K562 (cell line): ENCODE measurements at regions not wholly inside any gene's neighbourhood (a gene's known extent, or its start where the extent isn't known, plus 50 kb on each side); places are given as distances from the start of the nearest gene placed in this dataset.

Experiments used
- ATAC-seq: fragments of 200-7000 bp; cut with Tn5 transposase; 3 replicates; pipeline ENCODE4 v1.9.1; 2020; ENCODE audit warnings: moderate library complexity
- BruUV-seq: library from RNA; stranded (reverse); fragments of 400-500 nt; replicated peaks from 2 replicates; lab custom pipeline; 2021; lab: Mats Ljungman, UMichigan
- CTCF ChIA-PET: fragments of 300-600 bp; formaldehyde crosslinking; extraction: SDS; loops from one replicate; lab custom pipeline; 2021; ENCODE audit warnings: low intra/inter-chr PET ratio; lab: Yijun Ruan, JAX
- POLR2A ChIA-PET: fragments of 300-600, 350-650 bp; sonication (Branson Sonifier 250); formaldehyde crosslinking; extraction: SDS; loops from one replicate; lab custom pipeline; 2021; ENCODE audit warnings: antibody characterized with exemption, inconsistent platforms; lab: Yijun Ruan, JAX
- DNase-seq, 4 experiments: peaks; one replicate each; pipeline versions ENCODE4 v3.0.0 to v3.0.0-alpha.2; 2011 to 2018; ENCODE audit warnings: low spot score in 3 of 4, mixed read lengths in 3 of 4; ENCODE audit errors: extremely low read depth in 1 of 4
- FAIRE-seq: peaks from 2 replicates; lab custom pipeline; 2011; peaks lifted over from hg19 to GRCh38; lab: Jason Lieb, UNC
- H2AFZ ChIP-seq: 2 replicates; pipeline ENCODE4 v1.6.0; 2011; ENCODE audit warnings: low read depth, low read length, control low read depth, inconsistent platforms
- H3K27ac ChIP-seq: fragments of 200-600 bp; 3 replicates; pipeline ENCODE4 v1.8.0; 2011; ENCODE audit warnings: low read depth, mild to moderate bottlenecking, control low read depth, inconsistent platforms, low read length, moderate library complexity, mixed read lengths; ENCODE audit errors: extremely low read depth
- H3K27me3 ChIP-seq, 2 experiments: fragments of 300-600 bp in 1 of 2; 2 replicates in 1 of 2; 3 replicates in 1 of 2; pipeline versions ENCODE4 v1.6.0 to v1.8.0; 2011; ENCODE audit warnings: inconsistent platforms in 2 of 2, low read length in 2 of 2, mild to moderate bottlenecking in 1 of 2, mixed read lengths in 1 of 2, moderate library complexity in 1 of 2; ENCODE audit not compliant: control insufficient read depth in 2 of 2, insufficient read depth in 2 of 2
- H3K36me3 ChIP-seq: fragments of 300-600 bp; 3 replicates; pipeline ENCODE4 v1.8.0; 2011; ENCODE audit warnings: mild to moderate bottlenecking, low read length, inconsistent platforms; ENCODE audit not compliant: control insufficient read depth, insufficient read depth
- H3K4me1 ChIP-seq, 2 experiments: fragments of 200-600 bp in 1 of 2; replicated peaks in 1 of 2; 2 replicates in 1 of 2; 3 replicates in 1 of 2; pipeline versions ENCODE4 v1.5.1 to v1.8.0; 2011; ENCODE audit warnings: inconsistent platforms in 2 of 2, low read length in 2 of 2, mild to moderate bottlenecking in 1 of 2, mixed read lengths in 1 of 2, moderate library complexity in 1 of 2; ENCODE audit not compliant: control insufficient read depth in 2 of 2, insufficient read depth in 2 of 2
- H3K4me2 ChIP-seq: 2 replicates; pipeline ENCODE4 v1.6.1; 2011; ENCODE audit warnings: low read length, control low read depth, inconsistent platforms, mixed read lengths; ENCODE audit not compliant: insufficient read depth
- H3K4me3 ChIP-seq: fragments of 200-600 bp; sonication (generic), shearing (Covaris generic); 2 replicates; pipeline ENCODE4 v1.5.1; 2016; ENCODE audit warnings: control low read depth, inconsistent platforms
- H3K79me2 ChIP-seq: fragments of 200-600 bp; 3 replicates; pipeline ENCODE4 v1.8.0; 2011; ENCODE audit warnings: low read length, inconsistent platforms; ENCODE audit not compliant: control insufficient read depth, insufficient read depth
- H3K9ac ChIP-seq, 2 experiments: 2 replicates each; pipeline versions ENCODE4 v1.6.0 to v1.6.1; 2011; ENCODE audit warnings: low read depth in 2 of 2, low read length in 2 of 2, control low read depth in 1 of 2, inconsistent platforms in 1 of 2, mild to moderate bottlenecking in 1 of 2, mixed read lengths in 1 of 2; ENCODE audit not compliant: insufficient read depth in 1 of 2
- H3K9me1 ChIP-seq: one replicate; pipeline ENCODE4 v1.6.0; 2011; ENCODE audit warnings: inconsistent platforms, mild to moderate bottlenecking, low read length, moderate library complexity; ENCODE audit not compliant: control insufficient read depth, insufficient read depth
- H3K9me3 ChIP-seq: replicated peaks from 2 replicates; pipeline ENCODE4 v1.5.1; 2011; ENCODE audit warnings: low read depth, low read length, inconsistent platforms; ENCODE audit not compliant: control insufficient read depth, insufficient read depth
- H4K20me1 ChIP-seq: replicated peaks from 2 replicates; pipeline ENCODE4 v1.6.1; 2011; ENCODE audit warnings: low read length, inconsistent platforms, mixed read lengths; ENCODE audit not compliant: control insufficient read depth, insufficient read depth
- ADNP ChIP-seq: fragments of 200-800 bp; sonication (Bioruptor generic); IDR thresholded peaks from 2 replicates; pipeline ENCODE4 v1.6.1; 2016; ENCODE audit warnings: missing genetic modification characterization, missing compliant biosample characterization
- ARHGAP35 ChIP-seq: fragments of 450-650 bp; IDR thresholded peaks from 2 replicates; pipeline ENCODE4 v1.6.1; 2018; ENCODE audit not compliant: partially characterized antibody
- BRD9 ChIP-seq: fragments of 450-650 bp; IDR thresholded peaks from 2 replicates; pipeline ENCODE4 v1.6.1; 2018; ENCODE audit warnings: low read depth; ENCODE audit not compliant: partially characterized antibody
- CC2D1A ChIP-seq: fragments of 450-650 bp; IDR thresholded peaks from 2 replicates; pipeline ENCODE4 v1.6.1; 2017; ENCODE audit warnings: mild to moderate bottlenecking
- E2F3 ChIP-seq: fragments of 250-450 bp; sonication (Bioruptor Pico); IDR thresholded peaks from 2 replicates; pipeline ENCODE4 v1.4.0; 2020; ENCODE audit warnings: mild to moderate bottlenecking
- JUNB ChIP-seq: fragments of 450-650 bp; formaldehyde crosslinking; conservative IDR thresholded peaks from 2 replicates; pipeline ENCODE4 v1.4.0; 2020; ENCODE audit warnings: mild to moderate bottlenecking
- MAX ChIP-seq: sonication (generic); formaldehyde crosslinking; IDR thresholded peaks from 2 replicates; pipeline ENCODE4 v1.9.0; 2022; ENCODE audit warnings: mild to moderate bottlenecking, missing genetic modification reagents
- NFXL1 ChIP-seq: fragments of 450-650 bp; formaldehyde crosslinking; IDR thresholded peaks from 2 replicates; pipeline ENCODE4 v1.4.0; 2021; ENCODE audit warnings: mild to moderate bottlenecking
- POLR2A ChIP-seq: fragments of 450-650 bp; conservative IDR thresholded peaks from 2 replicates; pipeline ENCODE4 v1.6.1; 2016
- POLR3A ChIP-seq: IDR thresholded peaks from 2 replicates; pipeline ENCODE4 v1.6.1; 2011; ENCODE audit warnings: borderline replicate concordance, mild to moderate bottlenecking, moderate library complexity; ENCODE audit not compliant: insufficient read length, insufficient read depth; ENCODE audit errors: extremely low read depth
- SMARCA5 ChIP-seq: fragments of 450-650 bp; IDR thresholded peaks from 2 replicates; pipeline ENCODE4 v1.6.1; 2016
- SREBF1 ChIP-seq: fragments of 150-350 bp; IDR thresholded peaks from 2 replicates; pipeline ENCODE4 v1.6.1; 2014; ENCODE audit warnings: antibody characterized with exemption, low read depth, low read length, borderline replicate concordance
- XRCC4 ChIP-seq: IDR thresholded peaks from one replicate; pipeline ENCODE4 v1.6.1; 2011; ENCODE audit not compliant: insufficient read depth, insufficient read length; ENCODE audit errors: extremely low read depth
- ZNF57 ChIP-seq: fragments of 450-650 bp; formaldehyde crosslinking; IDR thresholded peaks from 2 replicates; pipeline ENCODE4 v1.4.0; 2020; ENCODE audit warnings: mild to moderate bottlenecking, moderate library complexity
- ZNF583 ChIP-seq: fragments of 250-450 bp; sonication (Bioruptor Pico); IDR thresholded peaks from 2 replicates; pipeline ENCODE4 v1.4.0; 2020
- ZNF668 ChIP-seq: fragments of 250-450 bp; sonication (Bioruptor Pico); IDR thresholded peaks from 2 replicates; pipeline ENCODE4 v1.8.0; 2022; ENCODE audit warnings: mild to moderate bottlenecking, inconsistent platforms
- WGBS: fragments of 100-300 bp; shearing (Covaris generic); methylation state at CpG from one replicate; pipeline ENCODE4 v1.1.6; 2016; ENCODE audit warnings: low coverage, mixed read lengths; ENCODE audit not compliant: insufficient coverage; ENCODE audit errors: missing lambda C conversion rate; 5-methylcytosine and 5-hydroxymethylcytosine counted together
- in situ Hi-C: fragments of 300-500 bp; cut with MboI; formaldehyde crosslinking; loops from 4 replicates; pipeline ENCODE4 v1.15.0; 2018; ENCODE audit warnings: inconsistent platforms, mixed read lengths
- intact Hi-C: fragments of 100-400 bp; cut with micrococcal nuclease; formaldehyde crosslinking; loops from 2 replicates; pipeline ENCODE4 v1.14.2; 2022
- TF ChIP-seq, protein P1 (sequence below): IDR thresholded peaks from 3 replicates; pipeline ENCODE4 v1.6.1; 2011; ENCODE audit warnings: borderline replicate concordance, mild to moderate bottlenecking, moderate library complexity; ENCODE audit not compliant: insufficient read length; ENCODE audit errors: extremely low read depth
- TF ChIP-seq, protein P2 (sequence below): fragments of 250-450 bp; sonication (Bioruptor Pico); IDR thresholded peaks from 2 replicates; pipeline ENCODE4 v1.5.0; 2021; ENCODE audit warnings: mild to moderate bottlenecking, moderate library complexity

- TF ChIP-seq, protein P1, sequence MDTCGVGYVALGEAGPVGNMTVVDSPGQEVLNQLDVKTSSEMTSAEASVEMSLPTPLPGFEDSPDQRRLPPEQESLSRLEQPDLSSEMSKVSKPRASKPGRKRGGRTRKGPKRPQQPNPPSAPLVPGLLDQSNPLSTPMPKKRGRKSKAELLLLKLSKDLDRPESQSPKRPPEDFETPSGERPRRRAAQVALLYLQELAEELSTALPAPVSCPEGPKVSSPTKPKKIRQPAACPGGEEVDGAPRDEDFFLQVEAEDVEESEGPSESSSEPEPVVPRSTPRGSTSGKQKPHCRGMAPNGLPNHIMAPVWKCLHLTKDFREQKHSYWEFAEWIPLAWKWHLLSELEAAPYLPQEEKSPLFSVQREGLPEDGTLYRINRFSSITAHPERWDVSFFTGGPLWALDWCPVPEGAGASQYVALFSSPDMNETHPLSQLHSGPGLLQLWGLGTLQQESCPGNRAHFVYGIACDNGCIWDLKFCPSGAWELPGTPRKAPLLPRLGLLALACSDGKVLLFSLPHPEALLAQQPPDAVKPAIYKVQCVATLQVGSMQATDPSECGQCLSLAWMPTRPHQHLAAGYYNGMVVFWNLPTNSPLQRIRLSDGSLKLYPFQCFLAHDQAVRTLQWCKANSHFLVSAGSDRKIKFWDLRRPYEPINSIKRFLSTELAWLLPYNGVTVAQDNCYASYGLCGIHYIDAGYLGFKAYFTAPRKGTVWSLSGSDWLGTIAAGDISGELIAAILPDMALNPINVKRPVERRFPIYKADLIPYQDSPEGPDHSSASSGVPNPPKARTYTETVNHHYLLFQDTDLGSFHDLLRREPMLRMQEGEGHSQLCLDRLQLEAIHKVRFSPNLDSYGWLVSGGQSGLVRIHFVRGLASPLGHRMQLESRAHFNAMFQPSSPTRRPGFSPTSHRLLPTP, result no peak
- TF ChIP-seq NFXL1 (CRISPR knock-in tag), result no peak
- no peak for TF ChIP-seq ZNF57 (CRISPR knock-in tag)
- no peak for TF ChIP-seq BRD9
- no peak for TF ChIP-seq XRCC4
- TF ChIP-seq ZNF583 (CRISPR knock-in tag), result no peak
- TF ChIP-seq CC2D1A, result no peak
- no peak for TF ChIP-seq JUNB (CRISPR knock-in tag)
- TF ChIP-seq, all 486 proteins: peak for 0
Measured at GRCh38 chr2:234339011-234339410, 157.9 kb downstream of the ARL4C start (continued).

DNA sequence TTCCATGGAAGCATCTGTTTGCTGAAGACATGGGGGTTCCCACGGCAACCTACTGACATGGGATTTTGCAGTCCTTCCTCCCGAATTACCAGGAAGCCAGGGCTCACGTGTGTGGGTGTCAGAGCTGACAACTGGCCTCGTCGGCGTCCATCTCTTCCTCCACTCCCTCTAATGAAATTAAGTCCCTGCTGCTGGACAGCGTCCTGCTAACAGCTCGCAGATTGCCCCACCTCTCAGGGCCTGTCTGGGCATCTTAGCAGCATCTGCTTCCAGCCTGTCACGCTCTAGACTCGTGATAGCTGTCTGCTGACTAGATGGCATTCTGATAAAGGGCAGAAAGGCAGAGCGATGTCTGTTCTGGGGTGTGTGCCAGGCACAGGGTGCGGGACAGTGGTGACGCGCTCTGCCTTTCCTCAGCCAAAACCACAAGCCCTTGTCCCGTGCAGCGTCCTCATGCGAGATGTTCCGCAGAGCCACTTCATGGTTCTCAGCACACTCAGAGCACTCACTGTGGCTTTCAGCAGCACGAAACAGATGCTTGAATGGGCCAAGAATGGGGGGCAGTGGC is 161.1 kb downstream of the ARL4C start:
- POLR2A ChIA-PET, result no interaction called here
- in situ Hi-C loops (no loop called here), intact Hi-C loops (no loop called here)
- Histone ChIP-seq H3K36me3 (no peaks in the 10 kb centered on the region), H2AFZ (no peak overlapping the region), H3K79me2 (no peaks in the 10 kb centered on the region), H3K9me3 (no peaks in the 10 kb centered on the region), H4K20me1 (no peaks in the 10 kb centered on the region), H3K27ac (no peak overlapping the region), H3K4me3 (no peak overlapping the region), H3K9me1 (no peaks in the 10 kb centered on the region), H3K4me2 (no peak overlapping the region), H3K27me3 (peaks cover 0 to 37% of the 10 kb centered on the region in 2 experiments; a peak in 2 of 5 replicates), H3K4me1 (no peaks in the 10 kb centered on the region), H3K9ac (no peak overlapping the region)
- ATAC-seq, result no peak
- no peak for DNase-seq
- no TSS peak for BruUV-seq
- CTCF ChIA-PET, result no interaction called here
- WGBS, result 7% methylated on average over 11 of the region's 19 CpGs
- FAIRE-seq, result no peak
- TF ChIP-seq POLR3A (no peak), MAX (no peak), SREBF1 (no peak), POLR2A (no peak), ARHGAP35 (no peak), E2F3 (CRISPR knock-in tag) (no peak), ZNF668 (CRISPR knock-in tag) (no peak), ADNP (tag) (no peak), SMARCA5 (no peak)
- TF ChIP-seq, protein P2, sequence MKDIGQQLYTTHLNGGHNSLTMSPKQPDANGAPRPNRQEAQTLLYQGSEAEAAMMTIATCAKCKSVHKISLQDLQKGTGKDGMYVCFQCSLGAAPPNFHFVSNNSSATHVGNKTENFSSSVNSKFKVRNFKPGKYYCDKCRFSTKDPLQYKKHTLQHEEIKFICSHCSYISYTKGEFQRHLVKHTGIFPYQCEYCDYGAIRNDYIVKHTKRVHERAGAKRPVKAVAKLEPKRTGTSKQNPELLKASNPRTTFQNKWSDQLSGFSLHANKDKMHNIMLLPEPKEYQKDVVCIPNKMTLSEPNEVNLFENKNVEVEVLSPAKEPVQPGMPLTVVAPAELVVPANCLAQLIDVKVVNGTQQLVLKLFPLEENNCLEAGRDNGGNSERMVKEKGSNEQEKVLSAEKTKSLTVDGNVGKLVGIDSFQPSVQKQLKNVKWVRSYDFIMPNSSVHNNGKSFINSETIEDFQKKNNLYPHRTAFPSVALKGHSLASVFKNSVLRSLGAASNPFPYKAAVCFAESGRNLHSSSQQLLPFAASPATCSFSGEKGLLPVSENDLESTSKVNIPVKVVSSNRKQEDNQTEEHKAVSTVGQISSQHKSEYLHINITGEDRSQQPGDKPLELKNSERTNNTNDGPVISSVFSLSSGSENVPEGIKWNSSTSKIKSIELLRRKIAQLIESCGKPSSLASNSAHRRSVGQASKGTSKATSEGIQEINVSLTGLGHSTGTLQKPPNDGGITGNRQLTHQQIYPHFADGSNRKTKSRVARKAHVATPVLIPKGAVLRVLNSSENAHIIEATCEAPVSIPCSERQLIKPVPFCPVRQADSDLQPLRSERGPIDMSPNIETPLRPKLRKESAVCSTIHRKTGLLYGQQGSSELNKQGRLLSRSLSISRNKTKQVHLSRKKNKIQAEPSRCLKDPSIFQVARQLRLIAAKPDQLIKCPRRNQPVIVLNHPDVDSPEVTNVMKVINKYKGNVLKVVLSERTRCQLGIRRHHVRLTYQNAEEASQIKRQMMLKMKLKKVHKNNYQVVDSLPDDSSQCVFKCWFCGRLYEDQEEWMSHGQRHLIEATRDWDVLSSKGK (CRISPR knock-in tag), result no peak
